ENCODE measurements at regions not wholly inside any gene's neighbourhood (a gene's known extent, or its start where the extent isn't known, plus 50 kb on each side); places are given as distances from the start of the nearest gene placed in this dataset.
"Not testable (repeated sequence)": the region's sequence is repeated elsewhere in the genome, so short reads cannot be mapped to it uniquely, and the experiment has no call there.

- no peak for DNase-seq
- intact Hi-C loops (cut with DNase I): no loop called here
These were observed 83.3 kb downstream of the RTP5 start for GRCh38 chr2:241952816-241953215.

GRCh38 chr2:241953324-241953928 is 83.9 kb downstream of the RTP5 start:
- ATAC-seq (no peak), DNase-seq (no peak)
- intact Hi-C loops (cut with DNase I): no loop called here

More at GRCh38 chr2:241952816-241953215, 83.3 kb downstream of the RTP5 start:
- ATAC-seq: no peak

GRCh38 chr2:241956521-241957110 is 87.1 kb downstream of the RTP5 start:
- intact Hi-C loops (cut with DNase I): no loop called here

GRCh38 chr2:241957276-241957675 is 87.7 kb downstream of the RTP5 start:
- ATAC-seq (no peak), DNase-seq (no peak)
- intact Hi-C loops (cut with DNase I): no loop called here

More at GRCh38 chr2:241956521-241957110, 87.1 kb downstream of the RTP5 start:
- DNase-seq (no peak), ATAC-seq (no peak)

GRCh38 chr2:241958818-241959545 is 89.5 kb downstream of the RTP5 start:
- DNase-seq: no peak
- no peak for ATAC-seq
- intact Hi-C loops (cut with DNase I): no loop called here

- no peak for DNase-seq
- no peak for ATAC-seq
These were observed 90.3 kb downstream of the RTP5 start for GRCh38 chr2:241959751-241960269.

GRCh38 chr2:241961454-241961853 is 91.9 kb downstream of the RTP5 start:
- DNase-seq: no peak
- intact Hi-C loops (cut with DNase I): no loop called here
- ATAC-seq: no peak

More at GRCh38 chr2:241959751-241960269, 90.3 kb downstream of the RTP5 start:
- intact Hi-C loops (cut with DNase I): no loop called here

- DNase-seq (no peak), ATAC-seq (no peak)
- intact Hi-C loops (cut with DNase I): no loop called here
These were observed 94.6 kb downstream of the RTP5 start for GRCh38 chr2:241964133-241964532.

- intact Hi-C loops (cut with DNase I): no loop called here
- ATAC-seq (peak; percentile 61 to 92), DNase-seq (peak; percentile 59)
These were observed 96.4 kb downstream of the RTP5 start for GRCh38 chr2:241965931-241966412.

- DNase-seq (no peak), ATAC-seq (no peak)
- intact Hi-C loops (cut with DNase I): no loop called here
These were observed 97.3 kb downstream of the RTP5 start for GRCh38 chr2:241966647-241967466.

GRCh38 chr2:241967467-241968144 is 98.1 kb downstream of the RTP5 start:
- DNase-seq (no peak), ATAC-seq (no peak)
- intact Hi-C loops (cut with DNase I): no loop called here

- DNase-seq: no peak
- no peak for ATAC-seq
- intact Hi-C loops (cut with DNase I): no loop called here
These were observed 98.9 kb downstream of the RTP5 start for GRCh38 chr2:241968417-241968816.

GRCh38 chr2:241969182-241969581 is 99.7 kb downstream of the RTP5 start:
- ATAC-seq; DNase-seq; intact Hi-C loops (cut with DNase I): not testable (repeated sequence)

- intact Hi-C loops (cut with DNase I): no loop called here
These were observed 101.2 kb downstream of the RTP5 start for GRCh38 chr2:241970716-241971115.

GRCh38 chr2:241974096-241974495 is 104.6 kb downstream of the RTP5 start:
- no peak for ATAC-seq

More at GRCh38 chr2:241970716-241971115, 101.2 kb downstream of the RTP5 start:
- no peak for DNase-seq
- ATAC-seq: no peak

GRCh38 chr2:241974851-241975592 is 105.5 kb downstream of the RTP5 start:
- no peak for ATAC-seq

More at GRCh38 chr2:241974096-241974495, 104.6 kb downstream of the RTP5 start:
- no peak for DNase-seq
- intact Hi-C loops (cut with DNase I): no loop called here

GRCh38 chr2:241975593-241976284 is 106.2 kb downstream of the RTP5 start:
- intact Hi-C loops (cut with DNase I): no loop called here
- no peak for ATAC-seq
- no peak for DNase-seq

More at GRCh38 chr2:241974851-241975592, 105.5 kb downstream of the RTP5 start:
- intact Hi-C loops (cut with DNase I): no loop called here
- DNase-seq: no peak
